ENCODE measurements at regions not wholly inside any gene's neighbourhood (a gene's known extent, or its start where the extent isn't known, plus 50 kb on each side); places are given as distances from the start of the nearest gene placed in this dataset.

DNA sequence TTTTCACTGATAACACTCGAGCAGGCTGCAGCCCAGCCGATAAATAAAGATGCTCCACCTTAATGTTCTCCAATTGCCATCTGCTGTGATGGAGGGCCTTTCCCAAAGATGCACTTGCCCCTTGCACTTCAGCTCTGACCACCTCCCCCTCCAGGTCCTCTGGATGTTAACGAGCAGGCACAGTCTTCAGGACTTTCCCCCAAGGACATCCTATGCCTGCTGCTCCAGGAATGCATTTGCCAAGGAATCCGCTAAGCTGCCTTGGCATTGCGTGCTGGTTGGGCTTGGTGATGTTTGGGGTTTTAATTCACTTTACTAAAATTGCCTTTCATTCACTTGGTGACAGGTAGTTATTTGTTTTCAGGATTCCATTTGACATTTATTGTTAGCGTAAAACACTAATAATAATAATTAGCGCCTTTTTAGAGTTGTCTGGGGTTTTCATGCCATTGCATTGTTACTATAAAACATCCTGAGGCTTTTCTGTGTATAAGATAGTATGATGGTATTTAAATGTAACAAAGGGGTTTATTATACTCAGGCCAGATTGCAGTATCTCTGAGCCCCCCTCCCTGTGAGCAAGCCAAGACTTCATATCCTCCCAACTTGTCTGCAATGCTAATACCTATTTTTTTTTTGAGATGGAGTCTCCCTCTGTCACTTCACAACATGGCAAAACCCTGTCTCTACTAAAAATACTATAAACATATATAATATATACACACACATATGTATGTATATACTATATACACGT, 66.7 kb upstream of the TSHZ2 start:
- H3K79me2 ChIP-seq (ENCODE audit: control insufficient read depth in 1 of 2, insufficient read depth in 2 of 2, low read length in 2 of 2), result no peaks in the 10 kb centered on the region
- H4K91ac ChIP-seq (replicated peaks; ENCODE audit: insufficient read length, low read length), result no peak overlapping the region
- no peak for DNase-seq (ENCODE audit: low read depth in 1 of 2, low spot score in 2 of 2)
- no peaks in the 10 kb centered on the region for H3K23me2 ChIP-seq (ENCODE audit: low read depth, low read length)
- no peak overlapping the region for H4K8ac ChIP-seq (ENCODE audit: extremely low read depth, insufficient read depth, low read length)
- no peaks in the 10 kb centered on the region for H3K27me3 ChIP-seq (replicated peaks in 1 of 4; ENCODE audit: control insufficient read depth in 3 of 4, extremely low read depth in 1 of 4, insufficient read depth in 3 of 4, low read length in 3 of 4)
- H4K20me1 ChIP-seq (replicated peaks in 1 of 2; ENCODE audit: control insufficient read depth in 1 of 2, insufficient read depth in 2 of 2, low read length in 2 of 2), result no peaks in the 10 kb centered on the region
- H3K9ac ChIP-seq (replicated peaks in 1 of 4; ENCODE audit: extremely low read depth in 1 of 4, low read depth in 3 of 4, low read length in 3 of 4), result no peak overlapping the region
- no peaks in the 10 kb centered on the region for H3K36me3 ChIP-seq (ENCODE audit: control insufficient read depth in 2 of 4, insufficient read depth in 4 of 4, low read length in 3 of 4)
- no peak overlapping the region for H3K4me3 ChIP-seq (ENCODE audit: extremely low read depth in 1 of 4, insufficient read depth in 2 of 4, low read depth in 3 of 4, low read length in 4 of 4)
- no peak overlapping the region for H3K56ac ChIP-seq (replicated peaks; ENCODE audit: insufficient read length, low read depth, low read length)
- no peak overlapping the region for H3K27ac ChIP-seq (ENCODE audit: low read depth, low read length)
- H3K79me1 ChIP-seq (ENCODE audit: low read depth, low read length), result no peaks in the 10 kb centered on the region
- no peak overlapping the region for H3K23ac ChIP-seq (ENCODE audit: insufficient read length)
- no peak overlapping the region for H2BK15ac ChIP-seq (ENCODE audit: low read length)
- H2BK5ac ChIP-seq (ENCODE audit: low read depth, low read length), result no peak overlapping the region
- H2BK20ac ChIP-seq (ENCODE audit: low read length), result no peak overlapping the region
- no peak overlapping the region for H4K5ac ChIP-seq (ENCODE audit: insufficient read length, low read depth, low read length)
- H2AFZ ChIP-seq (ENCODE audit: low read length), result no peak overlapping the region
- H2BK12ac ChIP-seq (ENCODE audit: low read depth, low read length), result no peak overlapping the region
- no peaks in the 10 kb centered on the region for H3K9me3 ChIP-seq (ENCODE audit: insufficient read depth in 2 of 2, low read depth in 1 of 2, low read length in 1 of 2)
- TF ChIP-seq TEAD4 (IDR thresholded peaks at IDR 0.05; ENCODE audit: low read depth, low read length) (peak; percentile 76), MAFK (IDR thresholded peaks at IDR 0.05; ENCODE audit: low read depth, low read length) (no peak), CBX5 (IDR thresholded peaks at IDR 0.05; ENCODE audit: low read depth, low read length) (no peak), ASH2L (IDR thresholded peaks at IDR 0.05; ENCODE audit: low read length) (no peak), CHD2 (IDR thresholded peaks at IDR 0.05; ENCODE audit: low read length) (no peak), HDAC2 (IDR thresholded peaks at IDR 0.05; ENCODE audit: borderline replicate concordance in 1 of 2, low read depth in 2 of 2, low read length in 2 of 2) (no peak), SP2 (IDR thresholded peaks at IDR 0.05; ENCODE audit: low read length) (no peak), GABPA (IDR thresholded peaks at IDR 0.05; ENCODE audit: borderline replicate concordance, insufficient read depth, low read length) (no peak)
- H2BK120ac ChIP-seq (replicated peaks; ENCODE audit: low read depth, low read length), result no peak overlapping the region
- CTCF ChIA-PET (ENCODE audit: partially characterized antibody), result no interaction called here
- H3K18ac ChIP-seq (ENCODE audit: extremely low read depth, low read length), result no peak overlapping the region
- peaks cover 0 to 3% (median 0%) of the 10 kb centered on the region in 4 experiments; a peak in 2 of 7 replicates for H3K4me1 ChIP-seq (replicated peaks in 1 of 4; ENCODE audit: control insufficient read depth in 3 of 4, insufficient read depth in 4 of 4, low read length in 3 of 4)
- no peak overlapping the region for H3K14ac ChIP-seq (ENCODE audit: insufficient read length)
- H3K4me2 ChIP-seq (ENCODE audit: insufficient read depth in 1 of 2, low read depth in 2 of 2, low read length in 2 of 2), result no peak overlapping the region
- FAIRE-seq, result no peak
- POLR2A ChIA-PET (ENCODE audit: partially characterized antibody), result no interaction called here
- no peak overlapping the region for H2AK5ac ChIP-seq (ENCODE audit: low read depth, low read length)
- H3K4ac ChIP-seq (replicated peaks; ENCODE audit: insufficient read length, low read depth, low read length), result no peak overlapping the region
- WGBS, 2 experiments (ENCODE audit: extremely low coverage in 1 of 2, insufficient coverage in 1 of 2, insufficient read length in 1 of 2, insufficient replicate concordance in 2 of 2, low coverage in 1 of 2, low lambda C conversion rate in 2 of 2, missing lambda C conversion rate in 1 of 2), result 86% methylated on average over 8 of the region's 8 CpGs; no CpG with 5 or more reads in 1 of the 2 experiments

Data from H1 (cell line).